ENCODE measurements at regions not wholly inside any gene's neighbourhood (a gene's known extent, or its start where the extent isn't known, plus 50 kb on each side); places are given as distances from the start of the nearest gene placed in this dataset.

DNA sequence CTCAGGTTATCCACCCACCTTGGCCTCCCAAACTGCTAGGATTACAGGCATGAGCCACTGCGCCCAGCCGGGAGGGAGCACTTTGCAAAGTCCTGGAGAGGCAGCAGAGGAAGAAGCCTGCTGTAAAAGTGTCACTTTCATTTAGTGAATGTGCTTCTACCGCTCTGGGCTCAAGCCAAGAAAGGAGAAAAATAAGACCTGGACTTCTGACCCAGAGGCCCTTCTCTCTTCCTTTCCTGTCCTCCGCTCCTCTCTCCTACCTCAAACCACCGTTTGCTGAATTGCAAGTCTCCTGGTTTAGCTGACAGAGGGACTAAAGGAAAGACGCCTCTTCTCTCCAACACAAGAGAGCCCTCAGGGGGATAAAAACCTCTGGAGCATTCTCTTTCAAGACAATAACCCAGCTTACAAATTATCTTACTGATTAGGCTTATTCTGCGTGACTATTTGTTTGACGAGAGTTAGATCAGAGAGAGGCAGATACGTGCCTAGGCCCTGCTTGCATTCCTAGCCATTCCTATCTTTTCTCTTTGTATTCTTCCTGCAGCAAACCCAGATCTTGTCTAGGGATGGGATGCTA, 84.2 kb upstream of the SLC22A23 start:
- TF ChIP-seq, protein P1, sequence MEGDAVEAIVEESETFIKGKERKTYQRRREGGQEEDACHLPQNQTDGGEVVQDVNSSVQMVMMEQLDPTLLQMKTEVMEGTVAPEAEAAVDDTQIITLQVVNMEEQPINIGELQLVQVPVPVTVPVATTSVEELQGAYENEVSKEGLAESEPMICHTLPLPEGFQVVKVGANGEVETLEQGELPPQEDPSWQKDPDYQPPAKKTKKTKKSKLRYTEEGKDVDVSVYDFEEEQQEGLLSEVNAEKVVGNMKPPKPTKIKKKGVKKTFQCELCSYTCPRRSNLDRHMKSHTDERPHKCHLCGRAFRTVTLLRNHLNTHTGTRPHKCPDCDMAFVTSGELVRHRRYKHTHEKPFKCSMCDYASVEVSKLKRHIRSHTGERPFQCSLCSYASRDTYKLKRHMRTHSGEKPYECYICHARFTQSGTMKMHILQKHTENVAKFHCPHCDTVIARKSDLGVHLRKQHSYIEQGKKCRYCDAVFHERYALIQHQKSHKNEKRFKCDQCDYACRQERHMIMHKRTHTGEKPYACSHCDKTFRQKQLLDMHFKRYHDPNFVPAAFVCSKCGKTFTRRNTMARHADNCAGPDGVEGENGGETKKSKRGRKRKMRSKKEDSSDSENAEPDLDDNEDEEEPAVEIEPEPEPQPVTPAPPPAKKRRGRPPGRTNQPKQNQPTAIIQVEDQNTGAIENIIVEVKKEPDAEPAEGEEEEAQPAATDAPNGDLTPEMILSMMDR (conservative IDR thresholded peaks at IDR 0.05; ENCODE audit: low read length) = no peak
- TF ChIP-seq EZH2phosphoT487 (IDR thresholded peaks at IDR 0.05; ENCODE audit: borderline replicate concordance) = no peak
